GM06990 (cell line): ENCODE measurements at regions not wholly inside any gene's neighbourhood (a gene's known extent, or its start where the extent isn't known, plus 50 kb on each side); places are given as distances from the start of the nearest gene placed in this dataset.

ENCODE experiments used
- DNase-seq: peaks from one replicate; pipeline ENCODE4 v3.0.0-alpha.2; 2011; ENCODE audit not compliant: insufficient read length; ENCODE audit errors: extremely low read depth
- H3K27me3 ChIP-seq: replicated peaks from 2 replicates; pipeline ENCODE4 v1.6.0; 2011; ENCODE audit warnings: low read length; ENCODE audit not compliant: control insufficient read depth, insufficient read depth
- H3K36me3 ChIP-seq: 2 replicates; pipeline ENCODE4 v1.5.1; 2011; ENCODE audit warnings: low read length; ENCODE audit not compliant: control insufficient read depth, insufficient read depth
- H3K4me3 ChIP-seq: replicated peaks from 2 replicates; pipeline ENCODE4 v1.5.1; 2011; ENCODE audit warnings: low read depth, mild to moderate bottlenecking, control low read depth, low read length
- CTCF ChIP-seq: IDR thresholded peaks from 2 replicates; pipeline ENCODE4 v1.5.1; 2011; ENCODE audit warnings: low read length, control low read depth, mild to moderate bottlenecking, inconsistent platforms; ENCODE audit not compliant: insufficient read depth, poor library complexity, severe bottlenecking

GRCh38 chr7:135812148-135812547, 63.5 kb upstream of the FAM180A start:
- DNase-seq, result no peak
- Histone ChIP-seq H3K27me3 (no peaks in the 10 kb centered on the region; the same call in 1 of the 2 replicates), H3K36me3 (no peaks in the 10 kb centered on the region), H3K4me3 (no peak overlapping the region)
- TF ChIP-seq CTCF, result no peak

GRCh38 chr7:135811506-135811905, 62.9 kb upstream of the FAM180A start:
- Histone ChIP-seq H3K36me3 (no peaks in the 10 kb centered on the region), H3K4me3 (no peak overlapping the region), H3K27me3 (no peaks in the 10 kb centered on the region; the same call in 1 of the 2 replicates)
- no peak for TF ChIP-seq CTCF
- DNase-seq, result no peak

- Histone ChIP-seq H3K27me3 (no peaks in the 10 kb centered on the region; the same call in 1 of the 2 replicates), H3K4me3 (no peak overlapping the region), H3K36me3 (no peaks in the 10 kb centered on the region)
- no peak for DNase-seq
- TF ChIP-seq CTCF, result no peak
Observed at GRCh38 chr7:135808206-135808605, 59.6 kb upstream of the FAM180A start.

GRCh38 chr7:135803143-135803542, 54.5 kb upstream of the FAM180A start:
- no peak for TF ChIP-seq CTCF
- DNase-seq, result no peak

GRCh38 chr7:135802697-135803096, 54.1 kb upstream of the FAM180A start:
- Histone ChIP-seq H3K36me3 (no peaks in the 10 kb centered on the region), H3K27me3 (peaks cover 2% of the 10 kb centered on the region; the same call in 1 of the 2 replicates), H3K4me3 (no peak overlapping the region)
- no peak for TF ChIP-seq CTCF
- DNase-seq, result no peak

More at GRCh38 chr7:135803143-135803542, 54.5 kb upstream of the FAM180A start:
- Histone ChIP-seq H3K36me3 (no peaks in the 10 kb centered on the region), H3K4me3 (no peak overlapping the region), H3K27me3 (peaks cover 2% of the 10 kb centered on the region; the same call in 1 of the 2 replicates)

GRCh38 chr7:135801877-135802276, 53.3 kb upstream of the FAM180A start:
- Histone ChIP-seq H3K4me3 (no peak overlapping the region), H3K36me3 (no peaks in the 10 kb centered on the region), H3K27me3 (peaks cover 2% of the 10 kb centered on the region; the same call in 1 of the 2 replicates)
- DNase-seq, result no peak
- TF ChIP-seq CTCF, result no peak
